GDM1 (cell line): ENCODE measurements at regions not wholly inside any gene's neighbourhood (a gene's known extent, or its start where the extent isn't known, plus 50 kb on each side); places are given as distances from the start of the nearest gene placed in this dataset.

ENCODE experiments used
- DNase-seq: peaks from one replicate; lab custom pipeline; 2025; lab: John Stamatoyannopoulos, UW

GRCh38 chr20:60959971-60960370, 292.1 kb upstream of the CDH4 start:
- DNase-seq, result no peak

- DNase-seq, result no peak
Observed at GRCh38 chr20:60960500-60960899, 291.6 kb upstream of the CDH4 start.

- DNase-seq, result no peak
Observed at GRCh38 chr20:60961551-60961950, 290.5 kb upstream of the CDH4 start.

- DNase-seq, result no peak
Observed at GRCh38 chr20:60962367-60963045, 289.6 kb upstream of the CDH4 start.

- no peak for DNase-seq
Observed at GRCh38 chr20:60963146-60963545, 288.9 kb upstream of the CDH4 start.

GRCh38 chr20:60964911-60965310, 287.1 kb upstream of the CDH4 start:
- DNase-seq, result no peak

GRCh38 chr20:60966031-60966430, 286.0 kb upstream of the CDH4 start:
- DNase-seq, result no peak

- DNase-seq, result no peak
Observed at GRCh38 chr20:60966766-60967165, 285.3 kb upstream of the CDH4 start.

- DNase-seq, result no peak
Observed at GRCh38 chr20:60967431-60968316, 284.4 kb upstream of the CDH4 start.

- DNase-seq, result no peak
Observed at GRCh38 chr20:60968853-60969720, 283.0 kb upstream of the CDH4 start.

GRCh38 chr20:60970601-60971000, 281.5 kb upstream of the CDH4 start:
- DNase-seq, result no peak

- no peak for DNase-seq
Observed at GRCh38 chr20:60974022-60974421, 278.0 kb upstream of the CDH4 start.

GRCh38 chr20:60974441-60974945, 277.6 kb upstream of the CDH4 start:
- no peak for DNase-seq

GRCh38 chr20:60976139-60976538, 275.9 kb upstream of the CDH4 start:
- DNase-seq, result no peak

GRCh38 chr20:60976913-60977312, 275.1 kb upstream of the CDH4 start:
- no peak for DNase-seq

GRCh38 chr20:60977901-60978300, 274.2 kb upstream of the CDH4 start:
- DNase-seq, result no peak

GRCh38 chr20:60984666-60985065, 267.4 kb upstream of the CDH4 start:
- no peak for DNase-seq

- DNase-seq, result no peak
Observed at GRCh38 chr20:60986506-60987156, 265.4 kb upstream of the CDH4 start.

- no peak for DNase-seq
Observed at GRCh38 chr20:60990061-60990460, 262.0 kb upstream of the CDH4 start.

- DNase-seq, result no peak
Observed at GRCh38 chr20:60990643-60991042, 261.4 kb upstream of the CDH4 start.

GRCh38 chr20:60993433-60994044, 258.5 kb upstream of the CDH4 start:
- no peak for DNase-seq
